ENCODE measurements at regions not wholly inside any gene's neighbourhood (a gene's known extent, or its start where the extent isn't known, plus 50 kb on each side); places are given as distances from the start of the nearest gene placed in this dataset.

- TF ChIP-seq POLR2AphosphoS5 (IDR thresholded peaks at IDR 0.05; ENCODE audit: low read depth, low read length) (no peak), TAF1 (IDR thresholded peaks at IDR 0.05; ENCODE audit: borderline replicate concordance, insufficient read depth, low read length) (no peak), REST (IDR thresholded peaks at IDR 0.05; ENCODE audit: insufficient read depth in 1 of 2, low read depth in 2 of 2, low read length in 2 of 2) (no peak), SIN3A (IDR thresholded peaks at IDR 0.05; ENCODE audit: borderline replicate concordance, insufficient read depth, low read length) (no peak), FOXP2 (optimal IDR thresholded peaks at IDR 0.05; ENCODE audit: borderline replicate concordance, extremely low read depth, extremely low read length, insufficient read depth) (no peak)
Measured at GRCh38 chr9:71459082-71459481, 309.2 kb downstream of the CEMIP2 start.

All from PFSK-1 (cell line).